Hepatocyte (in vitro differentiated cells): ENCODE measurements at regions not wholly inside any gene's neighbourhood (a gene's known extent, or its start where the extent isn't known, plus 50 kb on each side); places are given as distances from the start of the nearest gene placed in this dataset.

ENCODE experiments used
- DNase-seq: peaks from one replicate; pipeline ENCODE4 v3.0.0-alpha.2; 2016; ENCODE audit warnings: low spot score
- H2AFZ ChIP-seq: fragments of 200-600 bp; sonication (generic); 2 replicates; pipeline ENCODE4 v1.6.0; 2016; ENCODE audit warnings: antibody characterized with exemption, mild to moderate bottlenecking
- H3K27ac ChIP-seq: fragments of 200-600 bp; sonication (generic); 2 replicates; pipeline ENCODE4 v1.5.1; 2016; ENCODE audit warnings: mild to moderate bottlenecking
- H3K27me3 ChIP-seq: fragments of 200-600 bp; sonication (generic); 2 replicates; pipeline ENCODE4 v1.6.1; 2016
- H3K36me3 ChIP-seq: fragments of 200-600 bp; sonication (generic); replicated peaks from 2 replicates; pipeline ENCODE4 v1.5.1; 2016; ENCODE audit warnings: low read depth; ENCODE audit not compliant: insufficient read depth
- H3K4me1 ChIP-seq: fragments of 200-600 bp; sonication (generic); 2 replicates; pipeline ENCODE4 v1.5.1; 2016; ENCODE audit warnings: mild to moderate bottlenecking, moderate library complexity; ENCODE audit not compliant: insufficient read depth
- H3K4me2 ChIP-seq: fragments of 200-600 bp; sonication (generic); 2 replicates; pipeline ENCODE4 v1.6.0; 2016
- H3K4me3 ChIP-seq: fragments of 200-600 bp; sonication (generic); 2 replicates; pipeline ENCODE4 v1.5.1; 2016; ENCODE audit warnings: mild to moderate bottlenecking
- H3K79me2 ChIP-seq: fragments of 200-600 bp; sonication (generic); 2 replicates; pipeline ENCODE4 v1.6.0; 2017; ENCODE audit warnings: mild to moderate bottlenecking
- H3K9me2 ChIP-seq: fragments of 200-600 bp; sonication (generic); replicated peaks from 2 replicates; pipeline ENCODE4 v1.6.0; 2017; ENCODE audit warnings: mild to moderate bottlenecking; ENCODE audit not compliant: insufficient read depth
- H3K9me3 ChIP-seq: fragments of 200-600 bp; sonication (generic); 2 replicates; pipeline ENCODE4 v1.5.1; 2016; ENCODE audit warnings: low read depth, mild to moderate bottlenecking
- H4K20me1 ChIP-seq: fragments of 200-600 bp; sonication (generic); 2 replicates; pipeline ENCODE4 v1.6.0; 2016; ENCODE audit warnings: mild to moderate bottlenecking; ENCODE audit not compliant: insufficient read depth, poor library complexity, severe bottlenecking
- EZH2 ChIP-seq: fragments of 200-600 bp; sonication (generic); IDR thresholded peaks from 2 replicates; pipeline ENCODE4 v1.6.1; 2016; ENCODE audit warnings: antibody characterized with exemption, mild to moderate bottlenecking, borderline replicate concordance
- EZH2phosphoT487 ChIP-seq: fragments of 200-600 bp; sonication (generic); IDR thresholded peaks from one replicate; pipeline ENCODE4 v1.6.1; 2018; ENCODE audit warnings: antibody characterized with exemption, mild to moderate bottlenecking, low read depth, moderate library complexity; ENCODE audit not compliant: unreplicated experiment, severe bottlenecking
- WGBS: methylation state at CpG from one replicate; pipeline ENCODE4 v1.1.6; 2016; ENCODE audit warnings: low lambda C conversion rate; ENCODE audit errors: missing lambda C conversion rate; 5-methylcytosine and 5-hydroxymethylcytosine counted together
- TF ChIP-seq, protein P1 (sequence below): fragments of 200-600 bp; sonication (generic); IDR thresholded peaks from 2 replicates; pipeline ENCODE4 v1.5.1; 2016; ENCODE audit warnings: antibody characterized with exemption, mild to moderate bottlenecking; ENCODE audit not compliant: poor library complexity

DNA sequence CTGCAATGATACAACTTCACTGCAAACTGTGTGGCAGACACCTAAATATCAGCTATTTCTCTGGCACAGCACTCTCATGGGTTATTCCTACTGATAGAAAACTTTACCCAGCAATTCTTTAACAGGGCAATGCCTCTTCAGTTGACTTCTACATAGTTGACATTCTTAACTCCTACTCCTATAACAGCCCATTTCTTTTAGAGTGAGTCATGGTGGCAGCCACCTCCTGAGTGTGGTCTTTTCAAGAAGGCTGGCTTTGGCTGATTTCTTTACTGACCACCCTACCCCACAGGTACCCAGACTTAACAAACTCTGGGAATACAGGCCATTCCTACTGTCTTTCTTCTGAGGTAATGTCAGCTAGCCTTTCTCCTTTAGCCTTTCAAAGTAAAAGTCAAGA, 805.8 kb upstream of the ADGRL2 start:
- Histone ChIP-seq H3K4me1 (no peaks in the 10 kb centered on the region), H3K27ac (no peak overlapping the region), H2AFZ (no peak overlapping the region), H3K79me2 (no peaks in the 10 kb centered on the region), H3K27me3 (no peaks in the 10 kb centered on the region), H3K9me3 (no peaks in the 10 kb centered on the region), H4K20me1 (no peaks in the 10 kb centered on the region), H3K36me3 (no peaks in the 10 kb centered on the region), H3K9me2 (no peaks in the 10 kb centered on the region), H3K4me3 (no peak overlapping the region), H3K4me2 (no peak overlapping the region)
- TF ChIP-seq EZH2phosphoT487 (no peak), EZH2 (no peak)
- TF ChIP-seq, protein P1, sequence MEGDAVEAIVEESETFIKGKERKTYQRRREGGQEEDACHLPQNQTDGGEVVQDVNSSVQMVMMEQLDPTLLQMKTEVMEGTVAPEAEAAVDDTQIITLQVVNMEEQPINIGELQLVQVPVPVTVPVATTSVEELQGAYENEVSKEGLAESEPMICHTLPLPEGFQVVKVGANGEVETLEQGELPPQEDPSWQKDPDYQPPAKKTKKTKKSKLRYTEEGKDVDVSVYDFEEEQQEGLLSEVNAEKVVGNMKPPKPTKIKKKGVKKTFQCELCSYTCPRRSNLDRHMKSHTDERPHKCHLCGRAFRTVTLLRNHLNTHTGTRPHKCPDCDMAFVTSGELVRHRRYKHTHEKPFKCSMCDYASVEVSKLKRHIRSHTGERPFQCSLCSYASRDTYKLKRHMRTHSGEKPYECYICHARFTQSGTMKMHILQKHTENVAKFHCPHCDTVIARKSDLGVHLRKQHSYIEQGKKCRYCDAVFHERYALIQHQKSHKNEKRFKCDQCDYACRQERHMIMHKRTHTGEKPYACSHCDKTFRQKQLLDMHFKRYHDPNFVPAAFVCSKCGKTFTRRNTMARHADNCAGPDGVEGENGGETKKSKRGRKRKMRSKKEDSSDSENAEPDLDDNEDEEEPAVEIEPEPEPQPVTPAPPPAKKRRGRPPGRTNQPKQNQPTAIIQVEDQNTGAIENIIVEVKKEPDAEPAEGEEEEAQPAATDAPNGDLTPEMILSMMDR = no peak
- DNase-seq = no peak

DNA sequence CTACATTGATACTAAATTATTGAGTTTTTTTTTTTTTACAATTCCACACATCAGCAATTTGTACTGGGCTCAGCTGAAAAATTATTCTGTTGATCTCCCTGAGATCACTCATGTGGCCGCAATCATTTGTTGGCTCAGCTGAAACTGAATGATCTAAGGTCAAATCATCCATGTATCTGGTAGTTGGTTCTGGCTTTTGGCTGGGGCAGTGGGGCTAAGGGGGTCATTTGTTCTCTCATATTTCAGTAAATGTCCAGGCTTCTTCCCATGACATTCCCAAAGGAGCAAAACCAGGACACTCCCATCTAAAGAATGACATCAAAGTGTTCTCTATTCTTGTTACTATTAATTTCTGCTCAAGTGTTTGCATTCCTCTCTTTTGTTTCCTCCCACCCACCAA, 806.7 kb upstream of the ADGRL2 start:
- Histone ChIP-seq H3K79me2 (no peaks in the 10 kb centered on the region), H3K4me1 (no peaks in the 10 kb centered on the region), H4K20me1 (no peaks in the 10 kb centered on the region), H2AFZ (no peak overlapping the region), H3K4me3 (no peak overlapping the region), H3K9me3 (no peaks in the 10 kb centered on the region), H3K27ac (no peak overlapping the region), H3K9me2 (no peaks in the 10 kb centered on the region), H3K4me2 (no peak overlapping the region), H3K36me3 (no peaks in the 10 kb centered on the region), H3K27me3 (no peaks in the 10 kb centered on the region)
- 100% methylated on average over 1 of the region's 1 CpG for WGBS
- DNase-seq = no peak
- TF ChIP-seq EZH2phosphoT487 (no peak), EZH2 (no peak)
- TF ChIP-seq, protein P1 = no peak

DNA sequence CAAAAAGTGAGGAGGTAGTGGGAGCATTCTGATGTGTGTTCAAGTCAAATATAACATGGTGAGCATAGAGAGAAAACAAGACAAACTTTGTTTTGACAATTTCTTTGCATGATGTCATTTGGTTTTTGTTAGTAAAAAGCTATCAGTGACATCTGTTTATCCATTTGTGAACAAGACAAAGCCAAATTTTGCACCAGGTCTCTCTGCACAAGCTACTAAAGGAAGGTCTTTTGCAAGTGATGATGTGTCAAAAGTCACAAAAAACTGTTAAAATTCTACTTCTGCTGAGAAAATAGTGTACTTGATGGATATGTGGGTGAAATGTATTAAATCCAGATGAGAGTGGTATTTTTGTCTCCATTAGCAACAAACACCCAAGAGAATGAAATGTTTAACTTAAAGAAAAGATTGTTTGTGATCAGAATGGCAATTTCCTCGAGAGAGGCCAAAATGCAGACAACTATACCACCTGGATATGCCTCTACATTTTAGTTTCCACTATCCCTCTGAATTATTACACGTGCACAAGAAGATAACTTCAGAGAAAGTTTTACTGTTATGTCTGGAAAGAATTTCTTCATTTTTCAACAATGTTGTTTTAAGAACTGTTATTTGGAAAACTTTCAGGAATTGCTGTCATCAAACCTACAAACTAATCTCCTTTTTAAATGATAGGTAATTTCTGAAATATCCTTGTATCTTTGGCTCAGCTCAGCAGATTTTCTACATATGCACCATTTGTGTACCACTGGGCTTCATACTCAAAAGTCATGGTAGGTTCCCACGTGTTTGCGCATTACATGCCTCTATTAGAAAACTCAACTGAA, 807.4 kb upstream of the ADGRL2 start:
- Histone ChIP-seq H3K4me2 (no peak overlapping the region), H3K27me3 (no peaks in the 10 kb centered on the region), H3K4me3 (no peak overlapping the region), H3K36me3 (no peaks in the 10 kb centered on the region), H4K20me1 (no peaks in the 10 kb centered on the region), H2AFZ (no peak overlapping the region), H3K4me1 (peaks cover 4% of the 10 kb centered on the region), H3K9me2 (no peaks in the 10 kb centered on the region), H3K9me3 (no peaks in the 10 kb centered on the region), H3K79me2 (no peaks in the 10 kb centered on the region), H3K27ac (no peak overlapping the region)
- no peak for DNase-seq
- no peak for TF ChIP-seq EZH2
- no peak for TF ChIP-seq EZH2phosphoT487
- TF ChIP-seq, protein P1 = no peak
- 88% methylated on average over 4 of the region's 4 CpGs for WGBS
